Hepatocyte (in vitro differentiated cells): ENCODE measurements at regions not wholly inside any gene's neighbourhood (a gene's known extent, or its start where the extent isn't known, plus 50 kb on each side); places are given as distances from the start of the nearest gene placed in this dataset.

Source experiments
- DNase-seq: peaks from one replicate; pipeline ENCODE4 v3.0.0-alpha.2; 2016; ENCODE audit warnings: low spot score
- H2AFZ ChIP-seq: fragments of 200-600 bp; sonication (generic); 2 replicates; pipeline ENCODE4 v1.6.0; 2016; ENCODE audit warnings: antibody characterized with exemption, mild to moderate bottlenecking
- H3K27ac ChIP-seq: fragments of 200-600 bp; sonication (generic); 2 replicates; pipeline ENCODE4 v1.5.1; 2016; ENCODE audit warnings: mild to moderate bottlenecking
- H3K27me3 ChIP-seq: fragments of 200-600 bp; sonication (generic); 2 replicates; pipeline ENCODE4 v1.6.1; 2016
- H3K36me3 ChIP-seq: fragments of 200-600 bp; sonication (generic); replicated peaks from 2 replicates; pipeline ENCODE4 v1.5.1; 2016; ENCODE audit warnings: low read depth; ENCODE audit not compliant: insufficient read depth
- H3K4me1 ChIP-seq: fragments of 200-600 bp; sonication (generic); 2 replicates; pipeline ENCODE4 v1.5.1; 2016; ENCODE audit warnings: mild to moderate bottlenecking, moderate library complexity; ENCODE audit not compliant: insufficient read depth
- H3K4me2 ChIP-seq: fragments of 200-600 bp; sonication (generic); 2 replicates; pipeline ENCODE4 v1.6.0; 2016
- H3K4me3 ChIP-seq: fragments of 200-600 bp; sonication (generic); 2 replicates; pipeline ENCODE4 v1.5.1; 2016; ENCODE audit warnings: mild to moderate bottlenecking
- H3K79me2 ChIP-seq: fragments of 200-600 bp; sonication (generic); 2 replicates; pipeline ENCODE4 v1.6.0; 2017; ENCODE audit warnings: mild to moderate bottlenecking
- H3K9me2 ChIP-seq: fragments of 200-600 bp; sonication (generic); replicated peaks from 2 replicates; pipeline ENCODE4 v1.6.0; 2017; ENCODE audit warnings: mild to moderate bottlenecking; ENCODE audit not compliant: insufficient read depth
- H3K9me3 ChIP-seq: fragments of 200-600 bp; sonication (generic); 2 replicates; pipeline ENCODE4 v1.5.1; 2016; ENCODE audit warnings: low read depth, mild to moderate bottlenecking
- H4K20me1 ChIP-seq: fragments of 200-600 bp; sonication (generic); 2 replicates; pipeline ENCODE4 v1.6.0; 2016; ENCODE audit warnings: mild to moderate bottlenecking; ENCODE audit not compliant: insufficient read depth, poor library complexity, severe bottlenecking
- CTCF ChIP-seq: fragments of 200-600 bp; sonication (generic); IDR thresholded peaks from 2 replicates; pipeline ENCODE4 v1.5.1; 2016; ENCODE audit warnings: antibody characterized with exemption, mild to moderate bottlenecking; ENCODE audit not compliant: poor library complexity
- EZH2 ChIP-seq: fragments of 200-600 bp; sonication (generic); IDR thresholded peaks from 2 replicates; pipeline ENCODE4 v1.6.1; 2016; ENCODE audit warnings: antibody characterized with exemption, mild to moderate bottlenecking, borderline replicate concordance
- EZH2phosphoT487 ChIP-seq: fragments of 200-600 bp; sonication (generic); IDR thresholded peaks from one replicate; pipeline ENCODE4 v1.6.1; 2018; ENCODE audit warnings: antibody characterized with exemption, mild to moderate bottlenecking, low read depth, moderate library complexity; ENCODE audit not compliant: unreplicated experiment, severe bottlenecking
- WGBS: methylation state at CpG from one replicate; pipeline ENCODE4 v1.1.6; 2016; ENCODE audit warnings: low lambda C conversion rate; ENCODE audit errors: missing lambda C conversion rate; 5-methylcytosine and 5-hydroxymethylcytosine counted together

DNA sequence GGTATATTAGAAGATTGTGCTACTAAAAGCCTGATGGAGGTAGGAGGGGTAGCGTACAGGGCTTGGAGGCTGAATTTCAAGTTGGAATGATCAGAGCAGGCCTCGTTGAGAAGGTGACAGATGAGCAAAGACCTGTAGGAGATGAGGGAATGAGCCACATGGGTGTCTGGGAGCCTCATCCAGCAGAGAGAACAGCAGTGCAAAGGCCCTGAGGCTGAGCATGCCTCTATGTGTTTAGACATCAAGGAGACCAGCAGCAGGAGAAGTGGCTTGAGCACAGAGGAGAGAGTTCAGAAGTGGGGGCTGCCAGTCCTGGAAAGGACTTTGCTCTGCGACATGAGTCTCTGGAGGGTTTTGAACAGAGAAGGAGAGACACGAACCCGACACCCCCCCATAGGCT is 111.7 kb downstream of the TMEM130 start:
- Histone ChIP-seq H3K9me3 (no peaks in the 10 kb centered on the region), H3K4me1 (no peaks in the 10 kb centered on the region), H4K20me1 (no peaks in the 10 kb centered on the region), H3K36me3 (no peaks in the 10 kb centered on the region), H3K9me2 (no peaks in the 10 kb centered on the region), H2AFZ (no peak overlapping the region), H3K79me2 (no peaks in the 10 kb centered on the region), H3K4me2 (no peak overlapping the region), H3K27ac (no peak overlapping the region), H3K27me3 (no peaks in the 10 kb centered on the region), H3K4me3 (no peak overlapping the region)
- DNase-seq: no peak
- 96% methylated on average over 5 of the region's 5 CpGs for WGBS
- no peak for TF ChIP-seq EZH2phosphoT487
- TF ChIP-seq CTCF: no peak
- no peak for TF ChIP-seq EZH2

DNA sequence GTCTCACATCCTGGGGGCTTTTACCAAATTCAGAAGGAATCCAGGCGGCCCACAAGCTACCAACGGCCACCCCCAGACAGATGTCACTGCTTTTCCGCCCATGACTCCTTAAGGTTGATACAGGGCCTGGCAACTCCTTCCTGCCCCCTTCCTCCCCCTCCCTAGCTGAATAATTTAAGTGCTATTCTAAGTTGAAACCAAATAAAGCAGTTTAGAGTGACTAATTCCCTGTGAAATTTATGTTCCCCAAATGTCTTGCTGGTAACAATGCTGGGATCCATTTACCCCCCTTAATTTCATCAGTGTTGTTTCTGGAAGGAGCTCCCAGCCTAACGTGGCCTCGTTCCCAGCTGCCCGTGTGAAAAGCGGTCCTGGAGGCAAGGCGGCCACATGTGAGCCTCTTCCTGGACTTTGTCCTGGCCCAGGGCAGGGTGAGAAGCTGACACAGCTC is 109.6 kb downstream of the TMEM130 start:
- Histone ChIP-seq H2AFZ (no peak overlapping the region), H3K36me3 (no peaks in the 10 kb centered on the region), H3K4me1 (no peaks in the 10 kb centered on the region), H3K27me3 (no peaks in the 10 kb centered on the region), H3K9me2 (no peaks in the 10 kb centered on the region), H3K4me2 (no peak overlapping the region), H3K27ac (no peak overlapping the region), H3K79me2 (no peaks in the 10 kb centered on the region), H4K20me1 (no peaks in the 10 kb centered on the region), H3K9me3 (no peaks in the 10 kb centered on the region), H3K4me3 (no peak overlapping the region)
- TF ChIP-seq CTCF (no peak), EZH2phosphoT487 (no peak), EZH2 (no peak)
- 77% methylated on average over 8 of the region's 8 CpGs for WGBS
- no peak for DNase-seq

DNA sequence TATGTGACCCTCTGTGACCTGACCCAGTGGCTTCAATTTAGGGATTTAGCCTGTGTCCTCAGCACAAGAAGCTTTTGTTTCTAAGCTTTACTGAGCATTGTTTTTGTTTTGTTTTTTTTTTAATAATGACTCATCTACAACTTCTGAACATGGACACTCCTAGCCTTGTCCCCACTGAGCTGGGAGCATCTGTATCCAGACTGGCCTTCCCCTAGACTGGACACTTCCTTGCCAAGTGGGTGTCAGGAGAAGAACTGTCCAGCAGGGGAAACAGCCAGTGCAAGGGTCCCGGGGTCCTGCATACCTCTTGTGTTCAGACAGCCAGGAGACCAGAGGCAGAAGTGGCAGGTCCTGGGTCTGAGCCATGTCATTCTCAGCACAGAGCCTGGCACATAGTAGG is 108.6 kb downstream of the TMEM130 start:
- H3K36me3 ChIP-seq: no peaks in the 10 kb centered on the region
- H3K9me3 ChIP-seq: no peaks in the 10 kb centered on the region
- no peaks in the 10 kb centered on the region for H3K4me1 ChIP-seq
- 88% methylated on average over 1 of the region's 1 CpG for WGBS
- no peak for DNase-seq
- H3K79me2 ChIP-seq: no peaks in the 10 kb centered on the region
- TF ChIP-seq EZH2 (no peak), EZH2phosphoT487 (no peak), CTCF (no peak)
- no peak overlapping the region for H3K4me2 ChIP-seq
- H3K9me2 ChIP-seq: no peaks in the 10 kb centered on the region
- H3K27ac ChIP-seq: no peak overlapping the region
- no peaks in the 10 kb centered on the region for H4K20me1 ChIP-seq
- no peak overlapping the region for H2AFZ ChIP-seq
- no peaks in the 10 kb centered on the region for H3K27me3 ChIP-seq
- no peak overlapping the region for H3K4me3 ChIP-seq

DNA sequence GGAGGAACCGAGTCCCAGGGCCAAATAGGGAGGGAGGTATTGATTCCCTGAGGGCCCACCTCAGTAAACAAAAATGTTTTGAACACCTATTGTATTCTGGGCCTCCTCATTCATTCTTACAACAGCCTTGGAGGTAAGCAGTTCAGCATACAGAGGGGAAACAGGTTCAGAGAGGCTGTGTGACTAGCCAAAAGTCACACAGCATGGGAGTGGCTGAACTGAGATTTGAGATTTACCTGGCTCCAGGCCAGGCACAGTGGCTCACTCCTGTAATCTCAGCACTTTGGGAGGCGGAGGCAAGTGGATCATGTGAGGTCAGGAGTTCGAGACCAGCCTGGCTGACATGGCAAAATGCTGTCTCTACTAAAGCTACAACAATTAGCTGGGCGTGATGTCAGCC is 107.2 kb downstream of the TMEM130 start:
- H4K20me1 ChIP-seq: no peaks in the 10 kb centered on the region
- H3K4me2 ChIP-seq: no peak overlapping the region
- H3K79me2 ChIP-seq: no peaks in the 10 kb centered on the region
- H3K9me3 ChIP-seq: no peaks in the 10 kb centered on the region
- no peak for DNase-seq
- no peaks in the 10 kb centered on the region for H3K36me3 ChIP-seq
- no peak overlapping the region for H3K4me3 ChIP-seq
- H3K27me3 ChIP-seq: no peaks in the 10 kb centered on the region
- no peak overlapping the region for H3K27ac ChIP-seq
- WGBS: 84% methylated on average over 4 of the region's 4 CpGs
- no peaks in the 10 kb centered on the region for H3K9me2 ChIP-seq
- no peak overlapping the region for H2AFZ ChIP-seq
- TF ChIP-seq CTCF (no peak), EZH2 (no peak), EZH2phosphoT487 (no peak)
- H3K4me1 ChIP-seq: no peaks in the 10 kb centered on the region
